ENCODE measurements at regions not wholly inside any gene's neighbourhood (a gene's known extent, or its start where the extent isn't known, plus 50 kb on each side); places are given as distances from the start of the nearest gene placed in this dataset.

DNA sequence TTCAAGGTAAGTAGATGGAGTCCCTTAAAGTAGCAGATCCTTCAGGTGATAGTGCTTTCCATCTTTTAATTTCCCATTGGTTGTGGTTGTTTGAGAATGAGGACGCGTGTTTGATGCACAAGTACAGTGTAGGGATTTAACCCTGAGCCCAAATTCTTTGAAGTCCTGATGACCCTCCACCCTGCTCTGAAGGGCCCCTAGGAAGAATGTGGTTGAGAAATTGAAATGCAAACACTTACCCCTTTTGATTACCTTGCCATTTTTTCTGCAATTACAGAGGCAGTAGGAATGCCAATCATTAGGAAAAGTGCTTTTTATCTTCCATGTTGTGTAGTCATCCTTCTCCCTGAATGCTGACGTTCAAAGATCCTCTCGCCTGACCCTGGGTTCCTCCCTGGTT, 112.4 kb downstream of the ZNF518B start:
- Histone ChIP-seq H2BK120ac (ENCODE audit: low read depth, low read length) (no peak overlapping the region), H3K27me3 (ENCODE audit: control insufficient read depth in 3 of 3, insufficient read depth in 3 of 3, low read depth in 1 of 3, low read length in 3 of 3) (no peaks in the 10 kb centered on the region), H4K8ac (ENCODE audit: low read depth, low read length) (no peak overlapping the region), H3K4ac (ENCODE audit: low read length) (no peak overlapping the region), H3K36me3 (replicated peaks in 1 of 2; ENCODE audit: control insufficient read depth in 2 of 2, insufficient read depth in 2 of 2, low read length in 2 of 2) (no peaks in the 10 kb centered on the region), H3K79me1 (ENCODE audit: low read depth, low read length) (no peaks in the 10 kb centered on the region), H3K18ac (ENCODE audit: low read length) (no peak overlapping the region), H3K4me3 (ENCODE audit: low read length in 2 of 2) (no peak overlapping the region), H4K91ac (ENCODE audit: low read depth, low read length, poor library complexity) (no peak overlapping the region), H3K23ac (ENCODE audit: low read depth, low read length, poor library complexity) (no peak overlapping the region), H2BK12ac (ENCODE audit: low read length) (no peak overlapping the region), H3K27ac (replicated peaks; ENCODE audit: low read length) (no peak overlapping the region), H3K9me3 (replicated peaks in 1 of 2; ENCODE audit: control insufficient read depth in 2 of 2, insufficient read depth in 1 of 2, low read depth in 1 of 2, low read length in 2 of 2) (no peaks in the 10 kb centered on the region), H3K9ac (ENCODE audit: low read depth, low read length, poor library complexity) (no peak overlapping the region), H2AK5ac (ENCODE audit: low read depth, low read length) (no peak overlapping the region), H3K14ac (ENCODE audit: low read length) (no peak overlapping the region), H3K4me1 (ENCODE audit: control insufficient read depth in 2 of 2, insufficient read depth in 1 of 2, low read depth in 1 of 2, low read length in 2 of 2) (no peaks in the 10 kb centered on the region), H2BK5ac (ENCODE audit: low read length) (no peak overlapping the region), H2BK15ac (ENCODE audit: low read length) (no peak overlapping the region), H3K4me2 (ENCODE audit: insufficient read depth, low read length, poor library complexity, severe bottlenecking) (no peak overlapping the region), H2AFZ (ENCODE audit: low read length) (no peak overlapping the region)
- WGBS, 2 donors (ENCODE audit: extremely low coverage in 2 of 2, insufficient read length in 2 of 2, insufficient replicate concordance in 1 of 2), result no CpG with 5 or more reads among the region's 4 CpGs
- no peak for DNase-seq (ENCODE audit: low spot score)

DNA sequence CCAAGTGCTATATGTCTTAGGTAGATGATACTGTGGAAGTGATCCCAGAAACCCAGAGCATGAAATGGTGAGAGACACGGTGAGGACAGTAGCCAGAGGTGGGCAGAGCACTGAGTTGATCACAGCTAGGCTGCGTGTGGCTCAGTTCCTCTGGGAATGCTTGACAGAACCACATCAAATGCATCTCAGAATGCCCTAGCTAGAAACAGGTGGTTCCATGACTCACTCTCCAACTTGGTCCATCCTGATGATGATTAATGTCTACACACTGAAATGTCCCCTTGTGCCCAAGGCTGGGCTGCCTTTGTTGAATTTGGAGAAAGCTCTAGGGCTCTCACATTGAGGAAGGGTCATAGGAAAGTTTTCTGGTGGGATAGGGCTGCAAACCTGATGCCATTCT, 113.6 kb downstream of the ZNF518B start:
- Histone ChIP-seq H2AFZ (ENCODE audit: low read length) (no peak overlapping the region), H3K36me3 (replicated peaks in 1 of 2; ENCODE audit: control insufficient read depth in 2 of 2, insufficient read depth in 2 of 2, low read length in 2 of 2) (no peaks in the 10 kb centered on the region), H4K91ac (ENCODE audit: low read depth, low read length, poor library complexity) (no peak overlapping the region), H3K27ac (replicated peaks; ENCODE audit: low read length) (no peak overlapping the region), H3K4ac (ENCODE audit: low read length) (no peak overlapping the region), H2AK5ac (ENCODE audit: low read depth, low read length) (no peak overlapping the region), H3K4me3 (ENCODE audit: low read length in 2 of 2) (no peak overlapping the region), H2BK120ac (ENCODE audit: low read depth, low read length) (no peak overlapping the region), H3K23ac (ENCODE audit: low read depth, low read length, poor library complexity) (no peak overlapping the region), H3K9ac (ENCODE audit: low read depth, low read length, poor library complexity) (no peak overlapping the region), H3K4me1 (ENCODE audit: control insufficient read depth in 2 of 2, insufficient read depth in 1 of 2, low read depth in 1 of 2, low read length in 2 of 2) (no peaks in the 10 kb centered on the region), H3K18ac (ENCODE audit: low read length) (no peak overlapping the region), H2BK15ac (ENCODE audit: low read length) (no peak overlapping the region), H3K4me2 (ENCODE audit: insufficient read depth, low read length, poor library complexity, severe bottlenecking) (no peak overlapping the region), H2BK5ac (ENCODE audit: low read length) (no peak overlapping the region), H3K79me1 (ENCODE audit: low read depth, low read length) (no peaks in the 10 kb centered on the region), H2BK12ac (ENCODE audit: low read length) (no peak overlapping the region), H3K9me3 (replicated peaks in 1 of 2; ENCODE audit: control insufficient read depth in 2 of 2, insufficient read depth in 1 of 2, low read depth in 1 of 2, low read length in 2 of 2) (no peaks in the 10 kb centered on the region), H3K27me3 (ENCODE audit: control insufficient read depth in 3 of 3, insufficient read depth in 3 of 3, low read depth in 1 of 3, low read length in 3 of 3) (peaks cover 0 to 3% (median 0%) of the 10 kb centered on the region in 3 experiments), H4K8ac (ENCODE audit: low read depth, low read length) (no peak overlapping the region), H3K14ac (ENCODE audit: low read length) (no peak overlapping the region)
- no CpG with 5 or more reads among the region's 2 CpGs for WGBS, 2 donors (ENCODE audit: extremely low coverage in 2 of 2, insufficient read length in 2 of 2, insufficient replicate concordance in 1 of 2)
- DNase-seq (ENCODE audit: low spot score), result no peak

DNA sequence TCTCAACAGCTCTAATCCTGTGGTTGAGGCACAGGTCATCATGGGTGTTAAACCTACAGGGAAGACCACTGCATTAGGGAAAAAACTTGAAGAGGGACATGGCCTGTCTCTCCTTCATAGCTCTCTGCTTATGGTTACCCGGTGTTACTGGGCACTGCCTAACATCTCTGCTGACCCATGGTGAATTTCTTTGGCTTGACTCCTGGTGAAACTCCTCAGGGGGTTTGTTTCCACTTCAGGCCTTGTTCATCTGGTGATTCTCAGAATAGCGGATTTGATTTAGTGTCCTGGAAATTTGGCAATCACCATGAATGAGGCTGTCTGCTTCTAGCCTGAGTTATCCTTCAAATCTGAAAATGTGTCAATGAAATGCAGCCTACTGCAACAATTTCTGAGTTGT, 114.4 kb downstream of the ZNF518B start:
- no CpG with 5 or more reads among the region's 2 CpGs for whole genome bisulfite sequencing, 2 donors (ENCODE audit: extremely low coverage in 2 of 2, insufficient read length in 2 of 2, insufficient replicate concordance in 1 of 2)
- no peak overlapping the region for H3K9ac ChIP-seq (ENCODE audit: low read depth, low read length, poor library complexity)
- H3K4me3 ChIP-seq (ENCODE audit: low read length in 2 of 2), result no peak overlapping the region
- H3K27ac ChIP-seq (replicated peaks; ENCODE audit: low read length), result no peak overlapping the region
- H3K14ac ChIP-seq (ENCODE audit: low read length), result no peak overlapping the region
- no peak overlapping the region for H3K4me2 ChIP-seq (ENCODE audit: insufficient read depth, low read length, poor library complexity, severe bottlenecking)
- no peak for DNase-seq (ENCODE audit: low spot score)
- H3K23ac ChIP-seq (ENCODE audit: low read depth, low read length, poor library complexity), result no peak overlapping the region
- H2AFZ ChIP-seq (ENCODE audit: low read length), result no peak overlapping the region
- no peaks in the 10 kb centered on the region for H3K4me1 ChIP-seq (ENCODE audit: control insufficient read depth in 2 of 2, insufficient read depth in 1 of 2, low read depth in 1 of 2, low read length in 2 of 2)
- no peak overlapping the region for H4K8ac ChIP-seq (ENCODE audit: low read depth, low read length)
- no peak overlapping the region for H2AK5ac ChIP-seq (ENCODE audit: low read depth, low read length)
- H2BK5ac ChIP-seq (ENCODE audit: low read length), result no peak overlapping the region
- no peak overlapping the region for H4K91ac ChIP-seq (ENCODE audit: low read depth, low read length, poor library complexity)
- no peaks in the 10 kb centered on the region for H3K36me3 ChIP-seq (replicated peaks in 1 of 2; ENCODE audit: control insufficient read depth in 2 of 2, insufficient read depth in 2 of 2, low read length in 2 of 2)
- H3K4ac ChIP-seq (ENCODE audit: low read length), result no peak overlapping the region
- peaks cover 0 to 3% (median 0%) of the 10 kb centered on the region in 3 experiments for H3K27me3 ChIP-seq (ENCODE audit: control insufficient read depth in 3 of 3, insufficient read depth in 3 of 3, low read depth in 1 of 3, low read length in 3 of 3)
- no peaks in the 10 kb centered on the region for H3K9me3 ChIP-seq (replicated peaks in 1 of 2; ENCODE audit: control insufficient read depth in 2 of 2, insufficient read depth in 1 of 2, low read depth in 1 of 2, low read length in 2 of 2)
- no peak overlapping the region for H2BK15ac ChIP-seq (ENCODE audit: low read length)
- H3K18ac ChIP-seq (ENCODE audit: low read length), result no peak overlapping the region
- no peak overlapping the region for H2BK120ac ChIP-seq (ENCODE audit: low read depth, low read length)
- H3K79me1 ChIP-seq (ENCODE audit: low read depth, low read length), result no peaks in the 10 kb centered on the region
- no peak overlapping the region for H2BK12ac ChIP-seq (ENCODE audit: low read length)

GRCh38 chr4:10336471-10336870, 120.8 kb downstream of the ZNF518B start:
- Histone ChIP-seq H3K27me3 (ENCODE audit: control insufficient read depth in 3 of 3, insufficient read depth in 3 of 3, low read depth in 1 of 3, low read length in 3 of 3) (peaks cover 0 to 3% (median 0%) of the 10 kb centered on the region in 3 experiments), H3K4me1 (ENCODE audit: control insufficient read depth in 2 of 2, insufficient read depth in 1 of 2, low read depth in 1 of 2, low read length in 2 of 2) (peaks cover 0 to 4% of the 10 kb centered on the region in 2 donors), H2BK5ac (ENCODE audit: low read length) (no peak overlapping the region), H3K4me2 (ENCODE audit: insufficient read depth, low read length, poor library complexity, severe bottlenecking) (no peak overlapping the region), H3K23ac (ENCODE audit: low read depth, low read length, poor library complexity) (no peak overlapping the region), H3K18ac (ENCODE audit: low read length) (no peak overlapping the region), H3K4ac (ENCODE audit: low read length) (no peak overlapping the region), H4K8ac (ENCODE audit: low read depth, low read length) (no peak overlapping the region), H3K36me3 (replicated peaks in 1 of 2; ENCODE audit: control insufficient read depth in 2 of 2, insufficient read depth in 2 of 2, low read length in 2 of 2) (no peaks in the 10 kb centered on the region), H3K14ac (ENCODE audit: low read length) (no peak overlapping the region), H2AK5ac (ENCODE audit: low read depth, low read length) (no peak overlapping the region), H3K79me1 (ENCODE audit: low read depth, low read length) (no peaks in the 10 kb centered on the region), H2BK120ac (ENCODE audit: low read depth, low read length) (no peak overlapping the region), H3K4me3 (ENCODE audit: low read length in 2 of 2) (no peak overlapping the region), H2BK15ac (ENCODE audit: low read length) (no peak overlapping the region), H3K9ac (ENCODE audit: low read depth, low read length, poor library complexity) (no peak overlapping the region), H3K27ac (replicated peaks; ENCODE audit: low read length) (no peak overlapping the region), H4K91ac (ENCODE audit: low read depth, low read length, poor library complexity) (no peak overlapping the region), H3K9me3 (replicated peaks in 1 of 2; ENCODE audit: control insufficient read depth in 2 of 2, insufficient read depth in 1 of 2, low read depth in 1 of 2, low read length in 2 of 2) (no peaks in the 10 kb centered on the region), H2BK12ac (ENCODE audit: low read length) (no peak overlapping the region), H2AFZ (ENCODE audit: low read length) (no peak overlapping the region)
- DNase-seq (ENCODE audit: low spot score), result no peak
- no CpG with 5 or more reads among the region's 4 CpGs for WGBS, 2 donors (ENCODE audit: extremely low coverage in 2 of 2, insufficient read length in 2 of 2, insufficient replicate concordance in 1 of 2)
